ENCODE measurements at regions not wholly inside any gene's neighbourhood (a gene's known extent, or its start where the extent isn't known, plus 50 kb on each side); places are given as distances from the start of the nearest gene placed in this dataset.
"Not testable (repeated sequence)": the region's sequence is repeated elsewhere in the genome, so short reads cannot be mapped to it uniquely, and the experiment has no call there.

DNA sequence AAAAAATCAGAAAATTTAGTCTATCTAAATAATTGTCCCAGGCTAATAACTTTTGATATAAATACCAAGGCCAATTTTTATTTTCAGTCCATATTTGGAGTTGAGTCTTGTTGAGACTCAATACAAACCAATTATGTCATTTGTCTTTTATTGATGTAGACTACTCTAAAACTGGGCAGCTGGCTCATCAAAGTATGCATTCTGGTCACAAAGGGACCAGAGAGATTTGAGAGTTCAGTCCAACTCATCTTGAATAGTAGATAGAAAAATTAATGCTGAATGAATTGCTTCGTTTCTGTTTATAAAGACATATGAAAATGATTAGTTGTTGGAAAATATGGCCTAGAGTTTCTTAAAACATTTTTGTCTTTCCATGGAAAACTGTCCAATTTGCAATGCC is 412.5 kb upstream of the KLHL4 start:
- no peak overlapping the region for H3K9ac ChIP-seq (ENCODE audit: low read depth, low read length)
- 100% methylated on average over 1 of the region's 1 CpG for WGBS
- H3K36me3 ChIP-seq (ENCODE audit: insufficient read depth, low read length) = no peaks in the 10 kb centered on the region
- H3K4me1 ChIP-seq (ENCODE audit: insufficient read depth, low read length) = no peaks in the 10 kb centered on the region
- H3K4me3 ChIP-seq (ENCODE audit: low read length) = no peak overlapping the region
- H3K27ac ChIP-seq (ENCODE audit: low read depth, low read length) = no peak overlapping the region
- H3K27me3 ChIP-seq (ENCODE audit: insufficient read depth, low read length) = no peaks in the 10 kb centered on the region
- no peaks in the 10 kb centered on the region for H3K9me3 ChIP-seq (ENCODE audit: insufficient read depth, low read depth, low read length)

- Histone ChIP-seq H3K27ac (ENCODE audit: low read depth, low read length) (no peak overlapping the region), H3K36me3 (ENCODE audit: insufficient read depth, low read length) (no peaks in the 10 kb centered on the region), H3K4me1 (ENCODE audit: insufficient read depth, low read length) (no peaks in the 10 kb centered on the region), H3K4me3 (ENCODE audit: low read length) (no peak overlapping the region), H3K9me3 (ENCODE audit: insufficient read depth, low read depth, low read length) (no peaks in the 10 kb centered on the region), H3K9ac (ENCODE audit: low read depth, low read length) (no peak overlapping the region), H3K27me3 (ENCODE audit: insufficient read depth, low read length) (no peaks in the 10 kb centered on the region)
- 48% methylated on average over 2 of the region's 2 CpGs for WGBS
Observed at GRCh38 chrX:87110142-87110541, 407.5 kb upstream of the KLHL4 start.

DNA sequence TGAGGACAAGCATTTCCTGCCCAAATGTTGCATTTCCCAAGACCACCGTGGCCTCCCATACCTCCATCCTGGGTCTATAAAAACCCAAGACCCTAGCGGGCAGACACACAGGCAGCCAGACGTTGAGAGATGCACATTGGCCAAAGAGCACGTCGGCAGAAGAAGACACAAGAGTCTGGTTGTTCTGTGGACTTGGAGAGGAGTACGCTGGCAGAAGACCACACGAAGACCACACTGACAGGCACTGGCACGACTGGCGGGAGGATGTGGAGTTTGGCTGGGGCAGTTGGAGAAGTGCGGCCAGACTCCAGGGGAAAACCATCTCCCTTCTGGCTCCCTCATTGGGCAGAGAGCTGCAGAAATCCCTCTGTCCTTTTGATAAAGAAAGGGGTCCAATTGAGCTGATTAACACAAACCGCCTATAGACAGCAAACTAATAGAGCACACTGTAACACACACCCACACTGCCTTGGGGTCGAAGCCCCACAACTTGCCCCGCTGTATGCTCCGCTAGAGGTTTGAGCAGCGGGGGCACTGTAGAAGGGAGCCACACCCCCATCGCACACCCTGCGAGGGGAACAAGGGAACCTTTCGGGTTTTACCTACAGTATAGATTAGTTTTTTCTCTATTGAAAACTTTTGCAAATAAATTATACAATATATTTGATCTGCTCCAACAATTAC is 376.7 kb upstream of the KLHL4 start:
- WGBS = 97% methylated on average over 16 of the region's 18 CpGs
- no peaks in the 10 kb centered on the region for H3K27me3 ChIP-seq (ENCODE audit: insufficient read depth, low read length)
- H3K36me3 ChIP-seq (ENCODE audit: insufficient read depth, low read length) = no peaks in the 10 kb centered on the region
- H3K9me3 ChIP-seq (ENCODE audit: insufficient read depth, low read depth, low read length) = no peaks in the 10 kb centered on the region
- no peaks in the 10 kb centered on the region for H3K4me1 ChIP-seq (ENCODE audit: insufficient read depth, low read length)
- H3K4me3 ChIP-seq (ENCODE audit: low read length) = no peak overlapping the region
- H3K27ac ChIP-seq (ENCODE audit: low read depth, low read length) = no peak overlapping the region
- no peak overlapping the region for H3K9ac ChIP-seq (ENCODE audit: low read depth, low read length)

DNA sequence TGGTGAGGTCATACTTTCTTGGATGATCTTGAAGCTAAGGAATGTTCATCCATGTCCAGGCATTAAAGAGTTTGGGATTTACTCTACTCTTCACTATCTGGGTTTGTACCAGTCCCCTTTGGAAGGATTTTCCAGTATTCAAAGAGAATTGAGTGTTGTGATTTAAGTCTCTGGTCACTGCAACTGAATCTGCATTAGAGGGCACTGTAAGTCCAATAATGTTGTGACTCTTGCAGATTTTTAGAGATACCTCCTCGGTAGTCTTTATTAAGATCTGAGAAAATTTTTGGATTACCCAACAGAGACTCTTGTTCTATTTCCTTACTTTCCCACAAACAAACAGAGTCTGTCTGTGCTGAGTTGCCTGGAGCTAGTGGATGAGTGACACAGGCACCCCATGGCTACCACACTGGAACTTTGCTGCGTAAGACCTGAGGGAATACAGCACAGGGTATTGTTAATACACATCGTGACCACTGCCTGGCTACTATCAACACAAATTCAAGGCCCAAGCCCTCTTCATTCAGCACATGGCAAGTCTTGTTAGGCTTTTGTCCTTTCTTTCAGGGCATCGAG is 357.1 kb upstream of the KLHL4 start:
- Histone ChIP-seq H3K4me3 (ENCODE audit: low read length) (no peak overlapping the region), H3K27me3 (ENCODE audit: insufficient read depth, low read length) (no peaks in the 10 kb centered on the region), H3K36me3 (ENCODE audit: insufficient read depth, low read length) (no peaks in the 10 kb centered on the region), H3K4me1 (ENCODE audit: insufficient read depth, low read length) (no peaks in the 10 kb centered on the region), H3K27ac (ENCODE audit: low read depth, low read length) (no peak overlapping the region), H3K9ac (ENCODE audit: low read depth, low read length) (no peak overlapping the region), H3K9me3 (ENCODE audit: insufficient read depth, low read depth, low read length) (no peaks in the 10 kb centered on the region)
- 90% methylated on average over 4 of the region's 4 CpGs for WGBS

DNA sequence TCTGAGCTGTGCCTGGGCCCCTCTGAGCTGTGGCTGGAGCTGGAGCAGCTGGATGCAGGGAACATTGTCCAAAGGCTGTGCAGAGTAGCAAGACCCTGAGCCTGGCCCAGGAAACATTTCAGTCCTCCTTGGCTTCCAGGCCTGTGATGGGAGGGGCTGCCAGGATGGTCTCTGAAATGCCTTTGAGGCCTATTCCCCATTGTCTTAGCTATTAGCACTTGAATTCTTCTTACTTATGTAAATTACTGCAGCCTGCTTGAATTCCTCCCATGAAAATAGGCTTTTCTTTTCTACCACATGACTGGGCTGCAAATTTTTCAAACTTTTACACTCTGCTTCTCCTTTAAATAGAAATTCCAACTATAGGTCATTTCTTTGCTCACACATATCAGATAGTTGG is 349.8 kb upstream of the KLHL4 start:
- Histone ChIP-seq H3K9ac (ENCODE audit: low read depth, low read length) (no peak overlapping the region), H3K4me1 (ENCODE audit: insufficient read depth, low read length) (no peaks in the 10 kb centered on the region)

GRCh38 chrX:87178009-87178408 is 339.6 kb upstream of the KLHL4 start:
- not testable (repeated sequence) for H3K27ac ChIP-seq (ENCODE audit: low read depth, low read length); H3K9me3 ChIP-seq (ENCODE audit: insufficient read depth, low read depth, low read length); H3K9ac ChIP-seq (ENCODE audit: low read depth, low read length); H3K4me3 ChIP-seq (ENCODE audit: low read length); H3K27me3 ChIP-seq (ENCODE audit: insufficient read depth, low read length); H3K4me1 ChIP-seq (ENCODE audit: insufficient read depth, low read length); H3K36me3 ChIP-seq (ENCODE audit: insufficient read depth, low read length)

More for the DNA sequence above, 349.8 kb upstream of the KLHL4 start:
- H3K36me3 ChIP-seq (ENCODE audit: insufficient read depth, low read length) = no peaks in the 10 kb centered on the region
- no peaks in the 10 kb centered on the region for H3K27me3 ChIP-seq (ENCODE audit: insufficient read depth, low read length)
- 0 out of 2 replicates have a peak, but pooled peaks cover 3% of the 10 kb centered on the region for H3K9me3 ChIP-seq (ENCODE audit: insufficient read depth, low read depth, low read length)
- no peak overlapping the region for H3K4me3 ChIP-seq (ENCODE audit: low read length)
- peak overlapping the region; percentile 56; the same call in 1 of the 2 replicates for H3K27ac ChIP-seq (ENCODE audit: low read depth, low read length)
